A549 (cell line): ENCODE measurements at regions not wholly inside any gene's neighbourhood (a gene's known extent, or its start where the extent isn't known, plus 50 kb on each side); places are given as distances from the start of the nearest gene placed in this dataset.

ENCODE experiments used
- ATAC-seq, 2 experiments: fragments of 200-7000 bp in 1 of 2; fragments of >200 bp in 1 of 2; cut with Nextera tagmentation in 1 of 2; cut with Tn5 transposase in 1 of 2; 3 replicates each; pipeline versions ENCODE4 v1.8.0 to v1.9.1; 2018 to 2020; ENCODE audit warnings: mild to moderate bottlenecking in 1 of 2, moderate library complexity in 1 of 2
- CTCF ChIA-PET: fragments of 300-600 bp; sonication (Branson Sonifier 250); formaldehyde crosslinking; extraction: SDS; loops from one replicate; lab custom pipeline; 2021; ENCODE audit warnings: antibody characterized with exemption, inconsistent platforms; lab: Yijun Ruan, JAX
- POLR2A ChIA-PET: fragments of 350-600 bp; formaldehyde crosslinking; extraction: SDS; loops from one replicate; lab custom pipeline; 2021; ENCODE audit warnings: antibody characterized with exemption, inconsistent platforms; lab: Yijun Ruan, JAX
- DNase-seq, 2 experiments: peaks; one replicate each; pipeline versions ENCODE4 v3.0.0 to v3.0.0-alpha.2; 2011 to 2016; ENCODE audit warnings: low read depth in 1 of 2, low spot score in 1 of 2
- FAIRE-seq: peaks from 2 replicates; lab custom pipeline; 2011; peaks lifted over from hg19 to GRCh38; lab: Jason Lieb, UNC
- H3K27ac ChIP-seq, 2 experiments: fragments of >200 bp; sonication (Bioruptor Twin); formaldehyde crosslinking; 3 replicates each; pipeline ENCODE4 v1.5.1; 2016 to 2017
- H3K4me1 ChIP-seq: fragments of >200 bp; sonication (Bioruptor Twin); formaldehyde crosslinking; 3 replicates; pipeline ENCODE4 v1.6.1; 2016
- H3K4me2 ChIP-seq: fragments of >200 bp; sonication (Bioruptor Twin); formaldehyde crosslinking; 3 replicates; pipeline ENCODE4 v1.6.1; 2016
- H3K4me3 ChIP-seq: fragments of >200 bp; sonication (Bioruptor Twin); formaldehyde crosslinking; 3 replicates; pipeline ENCODE4 v1.5.1; 2016
- H3K9me3 ChIP-seq: fragments of >200 bp; sonication (Bioruptor Twin); formaldehyde crosslinking; 3 replicates; pipeline ENCODE4 v1.6.1; 2016
- CBX2 ChIP-seq: fragments of 200-600 bp; sonication (generic); IDR thresholded peaks from 2 replicates; pipeline ENCODE4 v1.6.1; 2016; ENCODE audit warnings: low read depth, mild to moderate bottlenecking, borderline replicate concordance
- CBX8 ChIP-seq: fragments of 200-600 bp; sonication (generic); IDR thresholded peaks from 2 replicates; pipeline ENCODE4 v1.6.1; 2016
- EHMT2 ChIP-seq: fragments of 200-600 bp; sonication (generic); IDR thresholded peaks from 2 replicates; pipeline ENCODE4 v1.6.1; 2016; ENCODE audit warnings: antibody characterized with exemption, low read depth, mild to moderate bottlenecking, moderate library complexity
- EP300 ChIP-seq, 2 experiments: fragments of >200 bp; sonication (Bioruptor Twin); formaldehyde crosslinking; IDR thresholded peaks; 2 replicates in 1 of 2; 3 replicates in 1 of 2; pipeline ENCODE4 v1.6.1; 2016 to 2017
- ESRRA ChIP-seq: fragments of 150-350 bp; IDR thresholded peaks from 2 replicates; pipeline ENCODE4 v1.6.1; 2014; ENCODE audit warnings: mild to moderate bottlenecking, low read length, borderline replicate concordance
- GATA3 ChIP-seq: IDR thresholded peaks from 2 replicates; pipeline ENCODE4 v1.6.1; 2012; ENCODE audit warnings: borderline replicate concordance
- HEYL ChIP-seq: fragments of 250-450 bp; sonication (Bioruptor Pico); IDR thresholded peaks from 2 replicates; pipeline ENCODE4 v1.8.0; 2021; ENCODE audit warnings: mild to moderate bottlenecking, moderate library complexity
- MAFK ChIP-seq: fragments of 450-650 bp; IDR thresholded peaks from 2 replicates; pipeline ENCODE4 v1.6.1; 2014; ENCODE audit not compliant: partially characterized antibody
- NPAS2 ChIP-seq: fragments of 250-450 bp; sonication (Bioruptor Pico); IDR thresholded peaks from 2 replicates; pipeline ENCODE4 v1.8.0; 2022; ENCODE audit warnings: mild to moderate bottlenecking, moderate library complexity, borderline replicate concordance
- RAD21 ChIP-seq, 2 experiments: fragments of >200 bp in 1 of 2; sonication (Bioruptor Twin) in 1 of 2; formaldehyde crosslinking in 1 of 2; IDR thresholded peaks in 1 of 2; conservative IDR thresholded peaks in 1 of 2; 2 replicates in 1 of 2; 3 replicates in 1 of 2; pipeline ENCODE4 v1.6.1; 2012 to 2018; ENCODE audit warnings: inconsistent platforms in 1 of 2
- RCOR1 ChIP-seq: fragments of 150-350 bp; IDR thresholded peaks from 2 replicates; pipeline ENCODE4 v1.6.1; 2014; ENCODE audit warnings: antibody characterized with exemption, low read length, low read depth
- TP53 ChIP-seq: fragments of 250-450 bp; sonication (Bioruptor Pico); IDR thresholded peaks from 2 replicates; pipeline ENCODE4 v1.5.0; 2021; ENCODE audit warnings: mild to moderate bottlenecking, moderate library complexity
- ZFP36 ChIP-seq: fragments of 450-650 bp; IDR thresholded peaks from 2 replicates; pipeline ENCODE4 v1.6.1; 2014; ENCODE audit warnings: borderline replicate concordance; ENCODE audit not compliant: partially characterized antibody
- ZSCAN20 ChIP-seq: fragments of 250-450 bp; sonication (Bioruptor Pico); IDR thresholded peaks from 2 replicates; pipeline ENCODE4 v1.8.0; 2022; ENCODE audit warnings: mild to moderate bottlenecking, moderate library complexity
- WGBS: methylation state at CpG from one replicate; pipeline ENCODE4 v1.1.6; 2017; ENCODE audit errors: missing lambda C conversion rate; 5-methylcytosine and 5-hydroxymethylcytosine counted together
- TF ChIP-seq, protein P1 (sequence below): fragments of >200 bp; sonication (Bioruptor Twin); formaldehyde crosslinking; IDR thresholded peaks from 2 replicates; pipeline ENCODE4 v1.6.1; 2016
- TF ChIP-seq, protein P2 (sequence below): fragments of >200 bp; sonication (Bioruptor Twin); formaldehyde crosslinking; IDR thresholded peaks from 3 replicates; pipeline ENCODE4 v1.5.1; 2016
- TF ChIP-seq, protein P3 (sequence below): fragments of 200-600 bp; sonication (generic); IDR thresholded peaks from 2 replicates; pipeline ENCODE4 v1.6.1; 2016; ENCODE audit warnings: antibody characterized with exemption, mild to moderate bottlenecking, moderate library complexity
- TF ChIP-seq, protein P4 (sequence below): fragments of 250-450 bp; sonication (Bioruptor Pico); IDR thresholded peaks from 2 replicates; pipeline ENCODE4 v1.5.0; 2021; ENCODE audit warnings: mild to moderate bottlenecking, moderate library complexity, borderline replicate concordance

DNA sequence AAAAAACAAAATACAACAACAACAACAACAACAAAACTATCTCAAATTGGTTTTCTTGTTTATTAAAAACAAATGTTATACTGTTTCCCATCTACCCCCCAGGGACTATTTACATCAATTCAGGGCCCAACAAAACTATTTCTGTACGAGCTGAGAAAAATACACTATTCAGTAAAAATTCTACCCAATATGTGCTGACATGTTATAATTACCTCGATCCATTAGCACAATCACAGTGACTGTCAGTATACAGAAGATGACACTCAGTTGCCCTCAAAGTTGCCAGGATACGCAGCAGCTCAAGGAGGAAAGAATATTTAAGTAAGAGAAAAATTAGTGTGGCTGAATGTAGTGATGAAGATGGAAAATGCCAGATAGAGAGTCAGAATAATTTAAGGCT lies 150.1 kb downstream of the COX18 start:
- no peak overlapping the region for H3K4me3 ChIP-seq
- POLR2A ChIA-PET = no interaction called here
- TF ChIP-seq MAFK = peak; percentile 44
- TF ChIP-seq CBX2 = no peak
- TF ChIP-seq ESRRA = no peak
- TF ChIP-seq, all 56 proteins: peak for 1
- FAIRE-seq (no peak), ATAC-seq (no peak), DNase-seq (no peak)
- CTCF ChIA-PET = no interaction called here
- Histone ChIP-seq H3K9me3 (no peaks in the 10 kb centered on the region), H3K4me2 (no peak overlapping the region), H3K27ac (no peak overlapping the region), H3K4me1 (no peaks in the 10 kb centered on the region)
- WGBS = 29% methylated on average over 3 of the region's 3 CpGs

DNA sequence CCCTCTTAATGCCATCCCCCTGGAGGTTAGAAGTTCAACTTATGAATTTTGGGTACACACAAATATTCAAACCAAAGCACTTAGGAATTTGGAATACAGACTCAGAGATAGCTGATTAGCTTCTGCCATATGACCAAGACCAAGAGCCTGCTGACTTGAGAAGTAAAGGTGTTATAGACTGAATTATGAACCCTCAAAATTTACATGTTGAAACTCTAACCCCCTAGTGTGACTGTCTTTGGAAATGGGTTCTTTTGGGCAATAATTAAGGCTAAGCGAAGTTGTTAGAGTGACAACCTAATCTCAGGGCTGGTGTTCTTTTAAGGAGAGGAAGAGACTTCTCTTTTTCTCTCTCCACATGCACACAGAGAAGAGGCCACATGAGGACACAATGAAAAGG lies 151.2 kb downstream of the COX18 start:
- CTCF ChIA-PET = no interaction called here
- no peak for DNase-seq
- WGBS = 57% methylated on average over 1 of the region's 1 CpG
- TF ChIP-seq GATA3 = no peak
- no peak for TF ChIP-seq RCOR1
- TF ChIP-seq CBX8 = no peak
- no peak for TF ChIP-seq ZFP36
- TF ChIP-seq, protein P1, sequence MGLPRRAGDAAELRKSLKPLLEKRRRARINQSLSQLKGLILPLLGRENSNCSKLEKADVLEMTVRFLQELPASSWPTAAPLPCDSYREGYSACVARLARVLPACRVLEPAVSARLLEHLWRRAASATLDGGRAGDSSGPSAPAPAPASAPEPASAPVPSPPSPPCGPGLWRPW = no peak
- TF ChIP-seq EHMT2 = no peak
- TF ChIP-seq, protein P2, sequence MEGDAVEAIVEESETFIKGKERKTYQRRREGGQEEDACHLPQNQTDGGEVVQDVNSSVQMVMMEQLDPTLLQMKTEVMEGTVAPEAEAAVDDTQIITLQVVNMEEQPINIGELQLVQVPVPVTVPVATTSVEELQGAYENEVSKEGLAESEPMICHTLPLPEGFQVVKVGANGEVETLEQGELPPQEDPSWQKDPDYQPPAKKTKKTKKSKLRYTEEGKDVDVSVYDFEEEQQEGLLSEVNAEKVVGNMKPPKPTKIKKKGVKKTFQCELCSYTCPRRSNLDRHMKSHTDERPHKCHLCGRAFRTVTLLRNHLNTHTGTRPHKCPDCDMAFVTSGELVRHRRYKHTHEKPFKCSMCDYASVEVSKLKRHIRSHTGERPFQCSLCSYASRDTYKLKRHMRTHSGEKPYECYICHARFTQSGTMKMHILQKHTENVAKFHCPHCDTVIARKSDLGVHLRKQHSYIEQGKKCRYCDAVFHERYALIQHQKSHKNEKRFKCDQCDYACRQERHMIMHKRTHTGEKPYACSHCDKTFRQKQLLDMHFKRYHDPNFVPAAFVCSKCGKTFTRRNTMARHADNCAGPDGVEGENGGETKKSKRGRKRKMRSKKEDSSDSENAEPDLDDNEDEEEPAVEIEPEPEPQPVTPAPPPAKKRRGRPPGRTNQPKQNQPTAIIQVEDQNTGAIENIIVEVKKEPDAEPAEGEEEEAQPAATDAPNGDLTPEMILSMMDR = no peak
- no peak for TF ChIP-seq NPAS2 (CRISPR knock-in tag)
- no peak for TF ChIP-seq EP300 (IDR thresholded peaks at IDR 0.05)
- TF ChIP-seq, protein P3, sequence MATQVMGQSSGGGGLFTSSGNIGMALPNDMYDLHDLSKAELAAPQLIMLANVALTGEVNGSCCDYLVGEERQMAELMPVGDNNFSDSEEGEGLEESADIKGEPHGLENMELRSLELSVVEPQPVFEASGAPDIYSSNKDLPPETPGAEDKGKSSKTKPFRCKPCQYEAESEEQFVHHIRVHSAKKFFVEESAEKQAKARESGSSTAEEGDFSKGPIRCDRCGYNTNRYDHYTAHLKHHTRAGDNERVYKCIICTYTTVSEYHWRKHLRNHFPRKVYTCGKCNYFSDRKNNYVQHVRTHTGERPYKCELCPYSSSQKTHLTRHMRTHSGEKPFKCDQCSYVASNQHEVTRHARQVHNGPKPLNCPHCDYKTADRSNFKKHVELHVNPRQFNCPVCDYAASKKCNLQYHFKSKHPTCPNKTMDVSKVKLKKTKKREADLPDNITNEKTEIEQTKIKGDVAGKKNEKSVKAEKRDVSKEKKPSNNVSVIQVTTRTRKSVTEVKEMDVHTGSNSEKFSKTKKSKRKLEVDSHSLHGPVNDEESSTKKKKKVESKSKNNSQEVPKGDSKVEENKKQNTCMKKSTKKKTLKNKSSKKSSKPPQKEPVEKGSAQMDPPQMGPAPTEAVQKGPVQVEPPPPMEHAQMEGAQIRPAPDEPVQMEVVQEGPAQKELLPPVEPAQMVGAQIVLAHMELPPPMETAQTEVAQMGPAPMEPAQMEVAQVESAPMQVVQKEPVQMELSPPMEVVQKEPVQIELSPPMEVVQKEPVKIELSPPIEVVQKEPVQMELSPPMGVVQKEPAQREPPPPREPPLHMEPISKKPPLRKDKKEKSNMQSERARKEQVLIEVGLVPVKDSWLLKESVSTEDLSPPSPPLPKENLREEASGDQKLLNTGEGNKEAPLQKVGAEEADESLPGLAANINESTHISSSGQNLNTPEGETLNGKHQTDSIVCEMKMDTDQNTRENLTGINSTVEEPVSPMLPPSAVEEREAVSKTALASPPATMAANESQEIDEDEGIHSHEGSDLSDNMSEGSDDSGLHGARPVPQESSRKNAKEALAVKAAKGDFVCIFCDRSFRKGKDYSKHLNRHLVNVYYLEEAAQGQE = no peak
- TF ChIP-seq TP53 = no peak
- no peak for TF ChIP-seq ZSCAN20
- TF ChIP-seq, protein P4, sequence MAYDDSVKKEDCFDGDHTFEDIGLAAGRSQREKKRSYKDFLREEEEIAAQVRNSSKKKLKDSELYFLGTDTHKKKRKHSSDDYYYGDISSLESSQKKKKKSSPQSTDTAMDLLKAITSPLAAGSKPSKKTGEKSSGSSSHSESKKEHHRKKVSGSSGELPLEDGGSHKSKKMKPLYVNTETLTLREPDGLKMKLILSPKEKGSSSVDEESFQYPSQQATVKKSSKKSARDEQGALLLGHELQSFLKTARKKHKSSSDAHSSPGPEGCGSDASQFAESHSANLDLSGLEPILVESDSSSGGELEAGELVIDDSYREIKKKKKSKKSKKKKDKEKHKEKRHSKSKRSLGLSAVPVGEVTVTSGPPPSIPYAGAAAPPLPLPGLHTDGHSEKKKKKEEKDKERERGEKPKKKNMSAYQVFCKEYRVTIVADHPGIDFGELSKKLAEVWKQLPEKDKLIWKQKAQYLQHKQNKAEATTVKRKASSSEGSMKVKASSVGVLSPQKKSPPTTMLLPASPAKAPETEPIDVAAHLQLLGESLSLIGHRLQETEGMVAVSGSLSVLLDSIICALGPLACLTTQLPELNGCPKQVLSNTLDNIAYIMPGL (CRISPR knock-in tag) = no peak
- no peak for TF ChIP-seq RAD21 (conservative IDR thresholded peaks at IDR 0.05 in 1 of 2, IDR thresholded peaks at IDR 0.05 in 1 of 2)
- TF ChIP-seq HEYL (CRISPR knock-in tag) = no peak
- ATAC-seq = no peak
- no peaks in the 10 kb centered on the region for H3K9me3 ChIP-seq
- FAIRE-seq = no peak
- no peak overlapping the region for H3K27ac ChIP-seq
- no peak overlapping the region for H3K4me3 ChIP-seq
- H3K4me1 ChIP-seq = no peaks in the 10 kb centered on the region
- H3K4me2 ChIP-seq = no peak overlapping the region
- POLR2A ChIA-PET = no interaction called here
